ENCODE measurements at regions not wholly inside any gene's neighbourhood (a gene's known extent, or its start where the extent isn't known, plus 50 kb on each side); places are given as distances from the start of the nearest gene placed in this dataset.

DNA sequence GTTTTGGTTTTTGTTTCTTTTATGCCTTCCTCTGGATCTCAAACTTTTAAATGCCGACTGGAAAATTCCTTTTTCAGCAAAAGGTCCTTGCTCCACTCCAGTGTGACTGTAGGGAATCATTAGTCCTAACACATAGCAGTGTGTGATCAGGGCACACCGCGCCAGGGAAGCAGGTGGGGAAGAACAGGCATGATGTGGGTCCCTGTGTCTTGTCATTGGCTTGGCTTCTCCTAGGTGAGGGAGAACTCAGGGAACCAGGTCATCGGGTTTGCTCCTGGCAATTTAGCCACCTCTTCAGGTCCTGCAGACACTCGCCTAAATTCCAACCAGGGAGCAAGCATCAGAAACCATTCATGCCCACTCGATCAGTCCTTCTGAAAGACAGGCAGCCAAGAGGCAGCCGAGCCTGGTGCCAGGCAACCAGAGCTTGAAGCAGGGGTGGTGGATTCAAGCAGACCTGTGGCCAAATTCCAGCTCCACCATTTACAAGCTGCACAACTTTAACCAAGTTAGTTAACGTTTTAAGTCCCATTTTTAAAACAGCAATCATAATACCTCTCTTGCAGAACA, 514.2 kb downstream of the BNC2 start:
- TF ChIP-seq, protein P1, sequence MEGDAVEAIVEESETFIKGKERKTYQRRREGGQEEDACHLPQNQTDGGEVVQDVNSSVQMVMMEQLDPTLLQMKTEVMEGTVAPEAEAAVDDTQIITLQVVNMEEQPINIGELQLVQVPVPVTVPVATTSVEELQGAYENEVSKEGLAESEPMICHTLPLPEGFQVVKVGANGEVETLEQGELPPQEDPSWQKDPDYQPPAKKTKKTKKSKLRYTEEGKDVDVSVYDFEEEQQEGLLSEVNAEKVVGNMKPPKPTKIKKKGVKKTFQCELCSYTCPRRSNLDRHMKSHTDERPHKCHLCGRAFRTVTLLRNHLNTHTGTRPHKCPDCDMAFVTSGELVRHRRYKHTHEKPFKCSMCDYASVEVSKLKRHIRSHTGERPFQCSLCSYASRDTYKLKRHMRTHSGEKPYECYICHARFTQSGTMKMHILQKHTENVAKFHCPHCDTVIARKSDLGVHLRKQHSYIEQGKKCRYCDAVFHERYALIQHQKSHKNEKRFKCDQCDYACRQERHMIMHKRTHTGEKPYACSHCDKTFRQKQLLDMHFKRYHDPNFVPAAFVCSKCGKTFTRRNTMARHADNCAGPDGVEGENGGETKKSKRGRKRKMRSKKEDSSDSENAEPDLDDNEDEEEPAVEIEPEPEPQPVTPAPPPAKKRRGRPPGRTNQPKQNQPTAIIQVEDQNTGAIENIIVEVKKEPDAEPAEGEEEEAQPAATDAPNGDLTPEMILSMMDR (IDR thresholded peaks at IDR 0.05; ENCODE audit: borderline replicate concordance, extremely low read depth, low read length, poor library complexity, severe bottlenecking) = no peak
- TF ChIP-seq EZH2 (IDR thresholded peaks at IDR 0.05; ENCODE audit: borderline replicate concordance, low read depth, low read length, severe bottlenecking) = no peak

All from DND-41 (cell line).